PFSK-1 (cell line): ENCODE measurements at regions not wholly inside any gene's neighbourhood (a gene's known extent, or its start where the extent isn't known, plus 50 kb on each side); places are given as distances from the start of the nearest gene placed in this dataset.

Experiments
- FOXP2 ChIP-seq: optimal IDR thresholded peaks from 2 replicates; pipeline ENCODE3; 2011; ENCODE audit warnings: borderline replicate concordance, control low read depth, inconsistent platforms; ENCODE audit not compliant: insufficient read depth; ENCODE audit errors: extremely low read length, extremely low read depth
- POLR2AphosphoS5 ChIP-seq: IDR thresholded peaks from 2 replicates; pipeline ENCODE4 v1.6.1; 2012; ENCODE audit warnings: low read depth, mild to moderate bottlenecking, control low read depth, low read length, moderate library complexity
- REST ChIP-seq, 2 experiments: IDR thresholded peaks; 2 replicates each; pipeline versions ENCODE4 v1.6.1 to v1.8.0; 2011 to 2012; ENCODE audit warnings: low read depth in 2 of 2, low read length in 2 of 2, control low read depth in 1 of 2, inconsistent platforms in 1 of 2, mild to moderate bottlenecking in 1 of 2, moderate library complexity in 1 of 2; ENCODE audit not compliant: insufficient read depth in 1 of 2
- SIN3A ChIP-seq: IDR thresholded peaks from 2 replicates; pipeline ENCODE4 v1.6.1; 2012; ENCODE audit warnings: mild to moderate bottlenecking, low read length, moderate library complexity, borderline replicate concordance; ENCODE audit not compliant: insufficient read depth
- TAF1 ChIP-seq: IDR thresholded peaks from 2 replicates; pipeline ENCODE4 v1.6.1; 2012; ENCODE audit warnings: low read length, control low read depth, borderline replicate concordance; ENCODE audit not compliant: insufficient read depth

- TF ChIP-seq SIN3A (no peak), REST (IDR thresholded peaks at IDR 0.05; ENCODE audit: insufficient read depth in 1 of 2, low read depth in 2 of 2, low read length in 2 of 2) (no peak), POLR2AphosphoS5 (no peak), TAF1 (no peak)
These were observed 66.6 kb upstream of the CNR1 start for GRCh38 chr6:88232753-88233152.

GRCh38 chr6:88223298-88223697, 57.2 kb upstream of the CNR1 start:
- no peak for TF ChIP-seq POLR2AphosphoS5
- no peak for TF ChIP-seq FOXP2
- TF ChIP-seq TAF1, result no peak
- no peak for TF ChIP-seq SIN3A
- TF ChIP-seq REST (IDR thresholded peaks at IDR 0.05; ENCODE audit: insufficient read depth in 1 of 2, low read depth in 2 of 2, low read length in 2 of 2), result no peak

- TF ChIP-seq FOXP2, result no peak
- peak; percentile 85 to 99 for TF ChIP-seq REST (IDR thresholded peaks at IDR 0.05; ENCODE audit: insufficient read depth in 1 of 2, low read depth in 2 of 2, low read length in 2 of 2)
- no peak for TF ChIP-seq POLR2AphosphoS5
- no peak for TF ChIP-seq SIN3A
- no peak for TF ChIP-seq TAF1
These were observed 54.3 kb upstream of the CNR1 start for GRCh38 chr6:88220493-88220892.

- TF ChIP-seq SIN3A (no peak), POLR2AphosphoS5 (no peak), REST (IDR thresholded peaks at IDR 0.05; ENCODE audit: insufficient read depth in 1 of 2, low read depth in 2 of 2, low read length in 2 of 2) (no peak)
These were observed 50.0 kb upstream of the CNR1 start for GRCh38 chr6:88216182-88216581.
